NCI-H1092 treated with DMSO at 0.1 percent for 48 hours (cell line): ENCODE measurements at regions not wholly inside any gene's neighbourhood (a gene's known extent, or its start where the extent isn't known, plus 50 kb on each side); places are given as distances from the start of the nearest gene placed in this dataset.

ENCODE experiments used
- DNase-seq: peaks from one replicate; lab custom pipeline; 2025; lab: John Stamatoyannopoulos, UW

DNA sequence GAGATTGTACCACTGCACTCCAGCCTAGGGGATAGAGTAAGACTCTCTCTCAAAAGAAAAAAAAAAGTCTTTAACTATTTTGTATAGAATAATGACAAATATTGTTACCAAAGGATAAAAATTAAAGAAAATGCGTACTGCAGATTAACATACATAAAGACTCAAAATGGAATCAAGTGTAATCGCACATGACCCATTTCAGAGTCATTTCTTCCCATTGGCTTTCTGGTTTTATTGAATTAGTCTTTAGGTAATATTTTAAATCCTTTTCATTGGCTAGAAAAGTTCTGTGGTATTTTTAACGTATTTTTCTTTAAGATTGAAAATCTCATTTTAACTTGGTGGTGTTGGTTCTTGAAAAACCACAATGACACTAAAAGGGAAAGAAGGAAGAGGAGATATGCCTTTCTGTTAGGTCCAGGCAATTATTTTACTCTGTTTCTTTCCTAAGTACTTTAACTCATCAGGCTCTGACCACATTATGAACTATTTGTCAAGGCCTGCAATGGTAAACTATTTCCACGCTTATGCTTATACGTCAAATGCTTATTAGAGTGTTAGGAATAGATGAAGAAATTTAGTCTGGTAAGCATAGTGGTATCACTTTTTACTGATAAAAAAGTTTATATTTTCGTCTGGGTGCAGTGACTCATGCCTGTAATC is 52.3 kb downstream of the PLEKHG1 start:
- no peak for DNase-seq

GRCh38 chr6:150652848-150653613 is 53.3 kb downstream of the PLEKHG1 start:
- no peak for DNase-seq

DNA sequence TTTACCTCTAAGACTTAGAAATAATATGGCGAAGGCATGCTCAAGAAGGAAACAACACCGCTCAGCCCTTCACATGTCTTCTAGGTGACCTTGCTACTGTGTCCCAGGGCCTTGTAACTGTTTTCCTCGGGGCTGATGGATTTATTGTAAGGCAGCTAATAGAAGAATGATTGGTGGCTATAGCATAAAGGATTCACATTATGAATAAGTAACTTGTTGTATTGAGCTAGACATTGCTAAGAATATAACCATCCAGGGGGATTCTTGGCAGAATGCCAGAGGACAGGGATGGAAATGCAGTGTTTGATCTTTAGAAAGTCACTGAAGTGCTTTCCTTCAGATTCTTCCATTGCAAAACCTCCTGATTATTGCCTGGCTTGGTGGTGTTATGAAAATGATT is 54.9 kb downstream of the PLEKHG1 start:
- no peak for DNase-seq

DNA sequence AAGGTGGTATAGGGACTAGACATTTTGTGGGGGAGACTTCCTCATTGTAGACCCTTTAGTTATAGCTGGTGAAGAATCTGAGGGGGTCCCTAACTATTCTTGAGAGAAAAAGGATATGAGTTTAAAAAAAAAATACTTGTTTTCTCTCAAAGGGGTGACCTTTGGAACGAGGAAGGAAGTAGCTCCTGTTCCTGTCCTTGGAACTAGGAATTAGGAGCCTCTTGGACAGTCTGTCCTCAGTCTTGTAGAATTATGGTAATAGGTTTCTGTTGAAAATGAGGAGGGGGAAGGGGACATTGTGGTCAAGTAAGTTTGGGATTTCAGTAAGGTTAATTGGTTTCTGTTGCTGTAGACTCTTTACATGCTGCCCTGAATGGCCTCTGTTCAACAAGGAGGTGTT is 56.5 kb downstream of the PLEKHG1 start:
- DNase-seq, result no peak

- no peak for DNase-seq
These were observed 58.7 kb downstream of the PLEKHG1 start for GRCh38 chr6:150658421-150658820.

DNA sequence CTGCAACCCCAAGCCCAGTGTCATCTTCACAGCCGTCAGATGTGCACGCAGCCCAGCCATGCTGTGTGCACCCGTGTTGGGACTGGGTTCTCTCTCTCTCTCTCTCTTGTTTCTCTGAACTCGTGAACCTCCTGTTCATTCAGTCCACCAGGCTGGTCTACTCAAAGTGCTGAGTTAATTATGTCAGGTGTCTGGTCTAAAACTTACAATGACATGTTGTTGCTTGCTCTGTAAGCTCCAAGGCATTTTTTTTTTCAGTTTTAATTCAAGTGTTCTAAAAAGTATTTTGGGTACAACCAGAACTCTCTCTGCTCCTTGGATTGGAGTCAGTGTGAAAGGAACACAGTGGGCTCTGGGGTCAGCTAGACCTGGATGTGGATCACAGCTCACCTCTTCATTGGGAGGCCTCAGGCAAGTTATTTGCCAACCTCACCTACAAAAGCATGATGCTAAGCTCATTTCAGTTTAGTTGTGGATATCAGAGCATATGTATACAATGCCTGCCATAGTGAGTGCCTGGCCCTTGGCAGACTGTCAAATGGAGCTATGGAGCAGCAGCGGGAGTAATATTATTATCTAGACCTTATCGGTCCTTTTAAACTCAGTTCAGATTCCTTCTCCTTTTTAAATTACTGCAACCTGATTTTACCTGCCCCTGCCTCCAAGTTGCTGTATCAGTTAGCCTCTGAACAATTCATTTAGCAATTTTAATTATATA is 59.5 kb downstream of the PLEKHG1 start:
- DNase-seq, result peak; percentile 43

- no peak for DNase-seq
These were observed 61.7 kb downstream of the PLEKHG1 start for GRCh38 chr6:150661216-150662007.

GRCh38 chr6:150662814-150663213 is 63.1 kb downstream of the PLEKHG1 start:
- DNase-seq, result no peak

- no peak for DNase-seq
These were observed 64.4 kb downstream of the PLEKHG1 start for GRCh38 chr6:150664091-150664490.

DNA sequence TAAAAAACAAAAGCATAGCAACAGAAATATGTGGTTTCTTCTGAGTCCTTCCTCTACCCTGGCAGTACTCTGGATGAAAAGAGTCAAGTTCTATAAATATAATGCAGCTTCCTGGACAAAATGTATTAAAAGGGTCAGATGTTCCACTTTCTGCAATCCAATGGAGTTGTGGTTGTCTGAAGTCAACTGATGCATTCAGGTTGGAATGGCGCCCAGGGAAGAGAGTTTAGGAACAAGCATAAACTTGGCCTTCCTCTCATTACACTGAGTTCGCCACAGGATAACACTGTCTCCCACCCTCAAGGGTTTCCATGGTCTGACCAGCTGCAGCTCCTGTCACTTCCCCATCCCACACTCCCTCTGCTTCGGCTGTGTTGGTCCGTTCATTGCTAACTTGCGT is 66.4 kb downstream of the PLEKHG1 start:
- no peak for DNase-seq

- DNase-seq, result no peak
These were observed 67.7 kb downstream of the PLEKHG1 start for GRCh38 chr6:150667359-150667758.

- DNase-seq, result peak; percentile 30
These were observed 68.5 kb downstream of the PLEKHG1 start for GRCh38 chr6:150667977-150668716.

DNA sequence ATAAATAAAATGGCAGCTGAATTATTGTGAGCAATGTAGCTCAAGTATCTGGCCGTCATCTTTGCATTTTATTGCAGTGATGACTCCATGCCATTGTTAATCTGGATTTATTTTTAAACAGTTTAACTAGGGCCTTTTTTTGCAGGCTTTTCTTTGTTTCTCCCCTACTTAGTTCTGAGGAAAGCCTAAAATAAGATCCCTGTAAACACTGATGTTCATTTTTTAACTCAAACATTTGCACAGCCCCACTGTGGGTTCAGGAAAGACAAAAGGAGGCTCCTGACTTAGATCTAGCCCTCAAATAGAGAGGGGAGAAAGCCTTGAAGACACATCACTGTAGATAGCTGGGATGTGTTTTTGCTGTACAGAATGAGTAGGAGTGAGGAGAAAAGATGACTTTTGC is 69.2 kb downstream of the PLEKHG1 start:
- no peak for DNase-seq

- DNase-seq, result no peak
These were observed 70.6 kb downstream of the PLEKHG1 start for GRCh38 chr6:150670311-150670710.

DNA sequence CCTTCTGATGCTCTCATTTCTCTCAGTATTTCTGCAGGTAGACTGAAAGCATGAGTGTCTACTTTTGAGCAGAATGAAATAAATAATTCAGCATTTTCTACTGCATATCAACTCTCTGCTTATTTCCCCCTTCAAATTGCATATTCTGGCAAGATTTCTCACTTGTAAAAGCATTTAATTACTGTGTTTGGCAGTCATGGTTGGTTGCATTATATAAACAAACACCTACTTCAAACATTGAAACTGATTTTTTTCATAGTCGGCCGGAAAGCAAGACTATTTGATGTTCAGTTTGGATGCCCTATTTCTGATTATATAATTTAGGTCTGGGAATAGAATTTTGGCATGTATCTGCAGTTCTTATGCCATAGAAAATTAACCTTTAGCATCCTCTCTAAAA is 73.1 kb downstream of the PLEKHG1 start:
- DNase-seq, result peak; percentile 16

DNA sequence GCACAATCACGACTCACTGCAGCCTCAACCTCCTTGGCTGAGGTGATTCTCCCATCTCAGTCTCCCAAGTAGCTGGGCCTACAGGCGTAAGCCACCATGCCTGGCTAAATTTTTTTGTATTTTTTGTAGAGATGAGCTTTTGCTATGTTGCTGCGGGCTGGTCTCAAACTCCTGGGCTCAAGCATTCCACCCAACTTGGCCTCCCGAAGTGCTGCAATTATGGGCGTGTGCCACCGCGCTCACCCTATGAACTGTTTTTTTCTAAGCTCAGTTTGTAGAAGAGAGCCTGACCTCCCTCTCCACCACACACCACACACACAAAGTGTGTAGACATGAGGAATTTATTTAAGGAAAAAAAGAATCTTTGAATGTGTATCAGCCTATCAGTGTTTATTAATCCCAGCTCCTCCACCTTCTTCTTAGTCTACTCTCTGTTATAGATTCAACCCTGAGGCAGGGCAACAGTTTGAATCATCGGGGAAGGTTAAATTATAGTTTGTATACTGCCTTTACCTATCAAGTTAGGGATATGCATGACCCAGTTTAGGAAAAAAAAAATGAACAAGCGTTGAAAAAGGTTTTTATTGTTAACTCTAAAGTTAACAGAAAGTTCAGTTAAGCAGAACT is 74.1 kb downstream of the PLEKHG1 start:
- DNase-seq, result no peak

- no peak for DNase-seq
These were observed 76.7 kb downstream of the PLEKHG1 start for GRCh38 chr6:150676344-150676743.

DNA sequence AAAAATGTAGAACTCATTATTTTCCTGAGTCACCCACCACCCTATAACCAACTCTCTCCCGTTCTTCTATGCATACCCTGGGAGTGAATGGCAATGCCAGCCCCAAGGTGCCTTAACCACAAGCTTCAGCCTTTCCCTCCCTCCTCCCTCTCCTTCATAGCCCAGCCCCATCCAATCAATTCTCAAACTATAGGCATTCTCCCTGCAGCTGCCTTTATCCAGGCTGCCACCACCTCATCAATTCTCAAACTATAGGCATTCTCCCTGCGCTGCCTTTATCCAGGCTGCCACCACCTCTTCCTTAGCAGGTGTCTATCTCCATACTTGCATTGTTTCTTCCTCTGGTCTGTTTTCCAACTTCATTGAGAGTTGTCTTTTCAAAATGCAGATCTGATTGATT is 77.1 kb downstream of the PLEKHG1 start:
- no peak for DNase-seq

GRCh38 chr6:150680510-150680909 is 80.8 kb downstream of the PLEKHG1 start:
- no peak for DNase-seq

DNA sequence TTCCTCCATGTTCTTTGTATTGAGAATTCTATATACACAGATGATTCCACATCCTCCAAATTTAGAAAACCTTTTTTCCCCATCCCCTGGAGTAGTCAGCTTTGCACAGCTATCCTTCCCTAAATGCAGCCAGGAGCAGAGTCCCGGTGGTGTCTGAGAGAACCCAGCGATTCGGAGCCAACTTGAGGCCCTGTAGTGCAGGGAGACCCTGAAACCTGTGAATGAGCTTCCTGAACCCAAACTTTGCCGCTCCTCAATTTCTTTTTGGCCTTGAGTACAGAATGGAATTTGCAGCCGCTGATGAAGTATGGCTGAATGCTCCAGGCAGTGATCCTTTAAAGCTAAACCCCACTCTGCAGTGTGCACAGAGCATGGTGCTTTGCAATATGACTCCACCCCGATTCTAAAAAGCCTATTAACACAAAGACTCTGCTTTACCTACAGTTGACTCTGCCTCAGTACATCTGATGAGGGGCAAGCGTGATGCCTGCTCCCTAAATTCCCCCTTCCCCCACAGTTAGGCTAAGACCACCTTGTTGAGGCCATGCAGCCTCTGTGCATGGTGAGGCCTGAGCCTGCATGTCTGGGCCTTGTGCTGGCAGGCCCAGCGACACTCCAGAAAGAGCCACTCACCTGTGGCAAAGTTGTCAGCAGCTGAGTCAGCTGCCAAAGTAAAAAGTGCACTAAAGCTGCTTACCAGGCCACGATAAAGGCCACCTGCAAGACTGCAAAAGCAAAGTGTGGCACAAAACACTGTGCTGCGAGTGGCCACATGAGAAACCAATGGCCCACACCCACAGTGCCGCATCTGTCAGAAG is 82.1 kb downstream of the PLEKHG1 start:
- no peak for DNase-seq
